BLaER1 treated with 17β-estradiol and CSF1 and Interleukin-3, amounts not matched to agents 10 nM and 100 nM (cell line): ENCODE measurements at regions not wholly inside any gene's neighbourhood (a gene's known extent, or its start where the extent isn't known, plus 50 kb on each side); places are given as distances from the start of the nearest gene placed in this dataset.
A peak's percentile ranks its signal among the peaks of the same experiment; 100 is the strongest.

Experiments used
- H3K27ac ChIP-seq, 11 experiments: shearing (Covaris generic); formaldehyde crosslinking; 2 replicates each; pipeline ENCODE4 v1.8.1; 2022
- H3K27me3 ChIP-seq, 11 experiments: shearing (Covaris generic); formaldehyde crosslinking; 2 replicates each; pipeline ENCODE4 v1.8.1; 2022
- H3K36me3 ChIP-seq, 11 experiments: shearing (Covaris generic); formaldehyde crosslinking; 2 replicates each; pipeline ENCODE4 v1.8.1; 2022
- H3K4me1 ChIP-seq, 10 experiments: shearing (Covaris generic); formaldehyde crosslinking; 2 replicates each; pipeline ENCODE4 v1.8.1; 2022
- H3K4me2 ChIP-seq, 11 experiments: shearing (Covaris generic); formaldehyde crosslinking; 2 replicates each; pipeline ENCODE4 v1.8.1; 2022
- H3K4me3 ChIP-seq, 10 experiments: shearing (Covaris generic); formaldehyde crosslinking; 2 replicates each; pipeline ENCODE4 v1.8.1; 2022
- H3K9ac ChIP-seq, 11 experiments: shearing (Covaris generic); formaldehyde crosslinking; 2 replicates each; pipeline ENCODE4 v1.8.1; 2022
- H3K9me3 ChIP-seq, 11 experiments: shearing (Covaris generic); formaldehyde crosslinking; replicated peaks in 1 of 11; 2 replicates each; pipeline ENCODE4 v1.8.1; 2022
- H4K20me1 ChIP-seq, 11 experiments: shearing (Covaris generic); formaldehyde crosslinking; 2 replicates each; pipeline ENCODE4 v1.8.1; 2022
- Cebpa-rat ChIP-seq, 11 experiments: shearing (Covaris generic); IDR thresholded peaks; 2 replicates each; pipeline ENCODE4 v1.8.1; 2022

DNA sequence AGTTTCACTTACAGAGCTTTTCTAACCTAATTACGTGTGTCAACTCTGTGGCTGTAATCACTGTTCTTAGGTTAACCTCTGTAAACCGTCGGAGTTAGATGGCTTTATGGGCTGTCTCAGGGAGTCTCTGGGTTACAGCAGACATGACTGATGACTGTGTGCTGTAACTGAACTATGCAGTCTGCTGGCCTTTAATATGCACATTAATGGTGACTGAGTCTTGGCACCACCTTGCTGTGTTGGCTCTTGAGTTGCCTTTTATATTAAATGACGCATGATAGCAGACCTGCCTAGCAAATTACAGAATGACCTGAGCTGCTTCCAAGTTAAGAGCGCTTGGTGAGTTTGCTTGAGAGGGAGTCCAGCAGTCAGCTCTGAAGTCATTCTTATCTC is 90.1 kb downstream of the ACKR3 start:
- no peak overlapping the region for H3K9ac ChIP-seq
- no peak overlapping the region for H3K4me3 ChIP-seq
- peaks cover 1 to 11% (median 4%) of the 10 kb centered on the region in 10 experiments; a peak in 18 of 20 replicates for H3K4me1 ChIP-seq
- H3K9me3 ChIP-seq: no peaks in the 10 kb centered on the region; a peak in 1 of 22 replicates
- H3K4me2 ChIP-seq: no peak overlapping the region
- H4K20me1 ChIP-seq: no peaks in the 10 kb centered on the region
- no peak overlapping the region for H3K27ac ChIP-seq
- H3K36me3 ChIP-seq: no peaks in the 10 kb centered on the region
- TF ChIP-seq Cebpa-rat (IDR thresholded peaks at IDR 0.05): no peak
- no peaks in the 10 kb centered on the region for H3K27me3 ChIP-seq

- H3K9me3 ChIP-seq: peaks cover 0 to 5% (median 3%) of the 10 kb centered on the region in 11 experiments; a peak in 10 of 22 replicates
- H3K4me3 ChIP-seq: no peak overlapping the region
- H3K4me2 ChIP-seq: no peak overlapping the region
- H3K4me1 ChIP-seq: peaks cover 12 to 24% (median 18%) of the 10 kb centered on the region in 10 experiments; a peak in 19 of 20 replicates
- H3K27ac ChIP-seq: no peak overlapping the region
- no peaks in the 10 kb centered on the region for H3K27me3 ChIP-seq
- H4K20me1 ChIP-seq: no peaks in the 10 kb centered on the region
- no peaks in the 10 kb centered on the region for H3K36me3 ChIP-seq
- TF ChIP-seq Cebpa-rat (IDR thresholded peaks at IDR 0.05): no peak
- no peak overlapping the region for H3K9ac ChIP-seq
Observed at GRCh38 chr2:236661061-236661761, 91.6 kb downstream of the ACKR3 start.

GRCh38 chr2:236661762-236662110 is 92.1 kb downstream of the ACKR3 start:
- H3K4me3 ChIP-seq: no peak overlapping the region
- no peaks in the 10 kb centered on the region for H4K20me1 ChIP-seq
- no peak overlapping the region for H3K27ac ChIP-seq
- TF ChIP-seq Cebpa-rat (IDR thresholded peaks at IDR 0.05): no peak
- no peaks in the 10 kb centered on the region for H3K27me3 ChIP-seq
- no peak overlapping the region for H3K9ac ChIP-seq
- no peaks in the 10 kb centered on the region for H3K36me3 ChIP-seq
- no peak overlapping the region for H3K4me2 ChIP-seq
- H3K9me3 ChIP-seq: peaks cover 0 to 10% (median 9%) of the 10 kb centered on the region in 11 experiments; a peak in 12 of 22 replicates
- H3K4me1 ChIP-seq: peaks cover 12 to 24% (median 18%) of the 10 kb centered on the region in 10 experiments; a peak in 19 of 20 replicates

DNA sequence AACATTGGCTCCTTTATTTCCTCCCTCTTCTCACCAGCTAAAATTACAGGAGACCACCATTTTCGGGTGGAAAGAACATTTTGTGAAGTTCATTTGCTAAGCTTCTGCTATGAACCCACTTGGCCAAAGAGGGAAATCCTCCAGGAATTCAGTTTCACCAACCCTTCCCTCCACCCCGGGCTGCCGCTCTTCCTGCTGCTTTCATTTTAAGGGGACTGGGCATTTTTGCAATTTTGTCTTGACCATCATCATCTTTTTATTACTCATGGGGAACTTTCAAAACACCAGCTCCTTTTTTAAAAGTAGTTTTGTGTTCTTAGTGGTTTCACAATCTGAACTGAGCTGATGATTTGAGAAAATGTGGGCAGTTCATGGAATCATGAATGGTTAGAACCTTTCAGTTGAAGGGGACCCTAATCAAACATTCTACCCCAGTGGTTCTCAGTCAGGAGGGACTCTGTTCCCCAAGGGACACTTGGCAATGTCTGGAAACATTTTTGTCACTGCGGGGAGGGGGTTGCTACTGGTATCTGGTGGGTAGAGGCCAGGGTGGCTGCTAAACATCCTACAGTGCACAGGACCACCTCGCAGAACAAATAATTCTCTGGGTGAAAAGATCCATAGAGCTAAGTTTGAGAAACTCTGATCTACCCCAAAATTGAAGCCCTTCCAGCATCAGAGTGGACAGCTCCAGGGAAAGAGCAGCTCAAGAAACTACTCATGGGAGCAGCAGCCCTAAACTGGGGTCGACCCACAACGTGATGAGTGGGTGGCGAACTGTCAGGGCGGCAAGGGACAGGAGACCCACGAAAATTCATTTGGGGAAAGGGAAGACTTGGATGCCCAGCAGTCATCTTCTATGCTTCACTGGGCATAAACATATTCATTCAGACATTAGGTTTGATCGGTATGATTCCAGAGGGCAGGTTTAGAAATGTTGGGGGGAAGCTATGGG is 92.9 kb downstream of the ACKR3 start:
- Histone ChIP-seq H3K4me1 (peaks cover 12 to 24% (median 18%) of the 10 kb centered on the region in 10 experiments; a peak in 19 of 20 replicates), H3K9ac (no peak overlapping the region), H3K27ac (no peak overlapping the region), H4K20me1 (no peaks in the 10 kb centered on the region), H3K9me3 (peaks cover 0 to 14% (median 10%) of the 10 kb centered on the region in 11 experiments; a peak in 12 of 22 replicates), H3K27me3 (no peaks in the 10 kb centered on the region), H3K4me3 (no peak overlapping the region), H3K4me2 (peak overlapping the region in 3 of 11 experiments; percentile 11 to 13 (median 13); a peak in 1 of 22 replicates), H3K36me3 (no peaks in the 10 kb centered on the region)
- no peak for TF ChIP-seq Cebpa-rat (IDR thresholded peaks at IDR 0.05)

- peaks cover 0 to 14% (median 10%) of the 10 kb centered on the region in 11 experiments; a peak in 12 of 22 replicates for H3K9me3 ChIP-seq
- H3K4me3 ChIP-seq: no peak overlapping the region
- H4K20me1 ChIP-seq: no peaks in the 10 kb centered on the region
- H3K9ac ChIP-seq: no peak overlapping the region
- H3K27ac ChIP-seq: no peak overlapping the region
- H3K4me1 ChIP-seq: peaks cover 12 to 24% (median 18%) of the 10 kb centered on the region in 10 experiments; a peak in 19 of 20 replicates
- H3K36me3 ChIP-seq: no peaks in the 10 kb centered on the region
- H3K4me2 ChIP-seq: no peak overlapping the region
- H3K27me3 ChIP-seq: no peaks in the 10 kb centered on the region
- TF ChIP-seq Cebpa-rat (IDR thresholded peaks at IDR 0.05): no peak
Observed at GRCh38 chr2:236663287-236664101, 93.9 kb downstream of the ACKR3 start.

GRCh38 chr2:236664136-236664535 is 94.5 kb downstream of the ACKR3 start:
- Histone ChIP-seq H3K4me3 (no peak overlapping the region), H3K27me3 (no peaks in the 10 kb centered on the region), H3K9me3 (peaks cover 0 to 14% (median 10%) of the 10 kb centered on the region in 11 experiments; a peak in 12 of 22 replicates), H3K4me1 (peaks cover 12 to 24% (median 18%) of the 10 kb centered on the region in 10 experiments; a peak in 19 of 20 replicates), H3K4me2 (peak overlapping the region in 6 of 11 experiments; percentile 50 to 68 (median 64); a peak in 4 of 22 replicates), H3K36me3 (no peaks in the 10 kb centered on the region), H3K27ac (no peak overlapping the region), H4K20me1 (no peaks in the 10 kb centered on the region), H3K9ac (no peak overlapping the region)
- TF ChIP-seq Cebpa-rat (IDR thresholded peaks at IDR 0.05): no peak

DNA sequence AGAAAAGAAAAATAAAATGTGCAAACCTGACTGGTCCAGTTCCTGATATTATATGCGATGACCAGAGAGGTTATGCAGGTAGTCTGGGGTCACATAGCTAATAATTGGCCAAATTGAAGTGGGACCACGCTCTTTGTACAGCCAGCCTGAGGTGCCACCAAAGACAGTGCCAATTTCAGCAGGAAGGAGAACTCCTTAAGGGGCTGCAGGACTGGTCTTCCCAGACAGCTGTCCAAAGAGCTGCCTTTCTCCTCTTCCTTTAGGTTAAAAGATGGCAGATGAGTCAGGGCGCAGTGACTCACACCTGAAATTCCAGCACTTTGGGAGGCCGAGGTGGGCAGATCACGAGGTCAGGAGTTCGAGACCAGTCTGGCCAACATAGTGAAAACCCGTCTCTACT is 95.5 kb downstream of the ACKR3 start:
- peaks cover 0 to 22% (median 12%) of the 10 kb centered on the region in 11 experiments; a peak in 13 of 22 replicates for H3K9me3 ChIP-seq
- no peaks in the 10 kb centered on the region for H3K36me3 ChIP-seq
- H3K4me3 ChIP-seq: no peak overlapping the region
- peak overlapping the region; percentile 23 to 68 (median 59); a peak in 20 of 22 replicates for H3K4me2 ChIP-seq
- H3K9ac ChIP-seq: no peak overlapping the region
- H4K20me1 ChIP-seq: no peaks in the 10 kb centered on the region
- H3K27me3 ChIP-seq: no peaks in the 10 kb centered on the region
- H3K4me1 ChIP-seq: peaks cover 12 to 24% (median 18%) of the 10 kb centered on the region in 10 experiments; a peak in 19 of 20 replicates
- TF ChIP-seq Cebpa-rat (IDR thresholded peaks at IDR 0.05): no peak
- no peak overlapping the region for H3K27ac ChIP-seq

GRCh38 chr2:236665572-236666118 is 96.0 kb downstream of the ACKR3 start:
- no peak overlapping the region for H3K4me3 ChIP-seq
- peaks cover 12 to 24% (median 18%) of the 10 kb centered on the region in 10 experiments; a peak in 19 of 20 replicates for H3K4me1 ChIP-seq
- no peak overlapping the region for H3K27ac ChIP-seq
- TF ChIP-seq Cebpa-rat (IDR thresholded peaks at IDR 0.05): no peak
- H3K9me3 ChIP-seq: peaks cover 0 to 27% (median 13%) of the 10 kb centered on the region in 11 experiments; a peak in 13 of 22 replicates
- no peak overlapping the region for H3K9ac ChIP-seq
- peak overlapping the region; percentile 6 to 68 (median 59); a peak in 21 of 22 replicates for H3K4me2 ChIP-seq
- no peaks in the 10 kb centered on the region for H3K36me3 ChIP-seq
- H3K27me3 ChIP-seq: no peaks in the 10 kb centered on the region
- H4K20me1 ChIP-seq: no peaks in the 10 kb centered on the region
